CD8-positive, alpha-beta memory T cell (primary cell): ENCODE measurements at regions not wholly inside any gene's neighbourhood (a gene's known extent, or its start where the extent isn't known, plus 50 kb on each side); places are given as distances from the start of the nearest gene placed in this dataset.

ENCODE experiments used
- CTCF ChIA-PET: fragments of 350-600 bp; sonication (Branson Sonifier 250); formaldehyde crosslinking; loops from one replicate; lab custom pipeline; 2021; ENCODE audit warnings: antibody characterized with exemption; lab: Charles Lee
- POLR2A ChIA-PET: fragments of 350-600 bp; sonication (Branson Sonifier 250); formaldehyde crosslinking; loops from one replicate; lab custom pipeline; 2021; ENCODE audit warnings: antibody characterized with exemption; lab: Charles Lee
- DNase-seq, 5 donors: peaks; one replicate each; pipeline versions ENCODE4 v3.0.0 to v3.0.0-alpha.2; 2020 to 2022; ENCODE audit warnings: mixed read lengths in 1 of 5
- H3K27ac ChIP-seq: one replicate; pipeline ENCODE4 v1.7.0; 2013; ENCODE audit warnings: low read depth, mild to moderate bottlenecking, low read length, moderate library complexity
- H3K27me3 ChIP-seq: 2 replicates; pipeline ENCODE4 v1.7.0; 2013; ENCODE audit warnings: low read length, mild to moderate bottlenecking; ENCODE audit not compliant: insufficient read depth, poor library complexity, severe bottlenecking
- H3K36me3 ChIP-seq: 2 replicates; pipeline ENCODE4 v1.7.0; 2013; ENCODE audit warnings: mild to moderate bottlenecking, low read length, moderate library complexity; ENCODE audit not compliant: insufficient read depth
- H3K4me1 ChIP-seq: 2 replicates; pipeline ENCODE4 v1.7.0; 2013; ENCODE audit warnings: mild to moderate bottlenecking, low read length, moderate library complexity; ENCODE audit not compliant: insufficient read depth
- H3K4me3 ChIP-seq: 2 replicates; pipeline ENCODE4 v1.7.0; 2013; ENCODE audit warnings: mild to moderate bottlenecking, low read length
- H3K9me3 ChIP-seq: 2 replicates; pipeline ENCODE4 v1.7.0; 2013; ENCODE audit warnings: mild to moderate bottlenecking, low read length
- H3K27ac Mint-ChIP-seq, 8 donors: one replicate each; pipeline ENCODE4 v1.8.0; 2020 to 2021; ENCODE audit warnings: mixed read lengths in 8 of 8, mild to moderate bottlenecking in 6 of 8, inconsistent platforms in 3 of 8, moderate library complexity in 3 of 8
- H3K27me3 Mint-ChIP-seq, 2 donors: one replicate each; pipeline ENCODE4 v1.8.0; 2020 to 2021; ENCODE audit warnings: mixed read lengths in 2 of 2, mild to moderate bottlenecking in 1 of 2, moderate library complexity in 1 of 2
- H3K36me3 Mint-ChIP-seq, 3 donors: one replicate each; pipeline ENCODE4 v1.8.0; 2020 to 2021; ENCODE audit warnings: mixed read lengths in 3 of 3, inconsistent platforms in 1 of 3, mild to moderate bottlenecking in 1 of 3
- H3K4me1 Mint-ChIP-seq, 3 donors: one replicate each; pipeline ENCODE4 v1.8.0; 2020 to 2021; ENCODE audit warnings: mixed read lengths in 3 of 3, inconsistent platforms in 1 of 3, mild to moderate bottlenecking in 1 of 3
- H3K4me3 Mint-ChIP-seq, 7 donors: one replicate each; pipeline ENCODE4 v1.8.0; 2020 to 2021; ENCODE audit warnings: mixed read lengths in 7 of 7, mild to moderate bottlenecking in 6 of 7, moderate library complexity in 4 of 7, inconsistent platforms in 2 of 7
- H3K9me3 Mint-ChIP-seq, 5 donors: one replicate each; pipeline ENCODE4 v1.8.0; 2020 to 2022; ENCODE audit warnings: mixed read lengths in 5 of 5, mild to moderate bottlenecking in 3 of 5, moderate library complexity in 2 of 5, inconsistent platforms in 1 of 5

DNA sequence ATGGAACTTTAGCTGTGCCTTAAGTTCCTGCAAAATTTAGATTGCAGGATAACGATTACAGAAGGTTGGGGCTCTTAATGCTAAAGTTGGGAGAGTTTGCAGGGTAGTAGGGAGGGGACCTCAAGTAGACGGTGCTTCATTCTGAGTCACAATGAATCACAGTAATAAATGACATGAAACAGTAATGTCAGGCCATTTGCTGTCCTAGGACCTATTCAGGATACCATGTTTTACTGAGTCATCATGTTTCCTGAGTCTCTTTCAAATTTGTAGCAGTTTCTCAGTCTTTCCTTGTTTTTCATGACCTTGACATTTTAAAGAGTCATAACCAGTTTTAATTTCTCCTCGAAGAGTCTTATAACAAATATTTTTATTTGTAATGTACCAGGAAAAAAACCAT lies 406.9 kb upstream of the MAP3K7 start:
- no peaks in the 10 kb centered on the region for H3K4me1 Mint-ChIP-seq
- Histone ChIP-seq H3K27ac (no peak overlapping the region), H3K27me3 (no peaks in the 10 kb centered on the region), H3K9me3 (no peaks in the 10 kb centered on the region), H3K4me3 (no peak overlapping the region), H3K36me3 (no peaks in the 10 kb centered on the region), H3K4me1 (no peaks in the 10 kb centered on the region)
- ChIA-PET CTCF (no interaction called here), POLR2A (no interaction called here)
- H3K27me3 Mint-ChIP-seq: peaks cover 0 to 2% of the 10 kb centered on the region in 2 donors
- DNase-seq: no peak
- H3K4me3 Mint-ChIP-seq: no peak overlapping the region
- peaks cover 0 to 3% (median 0%) of the 10 kb centered on the region in 5 donors for H3K9me3 Mint-ChIP-seq
- no peak overlapping the region for H3K27ac Mint-ChIP-seq
- H3K36me3 Mint-ChIP-seq: no peaks in the 10 kb centered on the region

DNA sequence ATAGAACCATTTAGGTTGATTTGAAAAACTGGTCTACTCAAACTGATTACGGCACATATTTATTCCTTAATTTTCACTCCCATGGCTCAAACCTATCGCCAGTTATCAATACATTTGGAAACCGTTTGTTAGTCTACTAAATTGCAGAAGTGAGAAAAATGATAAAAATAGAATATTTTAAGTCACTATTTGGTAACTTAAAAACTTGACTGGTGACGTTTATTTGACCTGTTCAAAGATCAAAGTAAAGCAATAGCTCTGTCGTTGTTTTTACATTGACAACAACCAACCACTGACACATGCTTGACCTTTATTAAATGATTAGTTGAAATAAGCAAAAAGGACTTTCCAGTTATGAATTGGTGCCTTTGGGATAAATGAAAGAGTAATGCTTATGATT lies 402.9 kb upstream of the MAP3K7 start:
- ChIA-PET CTCF (no interaction called here), POLR2A (no interaction called here)
- no peaks in the 10 kb centered on the region for H3K36me3 Mint-ChIP-seq
- H3K9me3 ChIP-seq: no peaks in the 10 kb centered on the region
- H3K4me3 ChIP-seq: no peak overlapping the region
- no peaks in the 10 kb centered on the region for H3K27me3 Mint-ChIP-seq
- H3K4me1 ChIP-seq: no peaks in the 10 kb centered on the region
- H3K27me3 ChIP-seq: no peaks in the 10 kb centered on the region
- H3K4me3 Mint-ChIP-seq: no peak overlapping the region
- no peak overlapping the region for H3K27ac Mint-ChIP-seq
- no peaks in the 10 kb centered on the region for H3K36me3 ChIP-seq
- DNase-seq: no peak
- no peak overlapping the region for H3K27ac ChIP-seq
- peaks cover 0 to 3% (median 0%) of the 10 kb centered on the region in 5 donors for H3K9me3 Mint-ChIP-seq
- H3K4me1 Mint-ChIP-seq: no peaks in the 10 kb centered on the region

- POLR2A ChIA-PET: no interaction called here
- Histone ChIP-seq H3K27me3 (no peaks in the 10 kb centered on the region), H3K4me3 (no peak overlapping the region), H3K36me3 (no peaks in the 10 kb centered on the region), H3K9me3 (no peaks in the 10 kb centered on the region), H3K4me1 (no peaks in the 10 kb centered on the region), H3K27ac (no peak overlapping the region)
- H3K9me3 Mint-ChIP-seq: no peaks in the 10 kb centered on the region
- H3K27ac Mint-ChIP-seq: no peak overlapping the region
- CTCF ChIA-PET: no interaction called here
- no peak for DNase-seq
- H3K27me3 Mint-ChIP-seq: peaks cover 0 to 5% of the 10 kb centered on the region in 2 donors
- H3K4me1 Mint-ChIP-seq: no peaks in the 10 kb centered on the region
- no peak overlapping the region for H3K4me3 Mint-ChIP-seq
- no peaks in the 10 kb centered on the region for H3K36me3 Mint-ChIP-seq
These were observed 397.2 kb upstream of the MAP3K7 start for GRCh38 chr6:90984066-90984465.

- ChIA-PET POLR2A (no interaction called here), CTCF (no interaction called here)
- Mint-ChIP-seq H3K36me3 (no peaks in the 10 kb centered on the region), H3K27me3 (peaks cover 0 to 5% of the 10 kb centered on the region in 2 donors), H3K9me3 (no peaks in the 10 kb centered on the region), H3K4me3 (no peak overlapping the region), H3K27ac (no peak overlapping the region), H3K4me1 (no peaks in the 10 kb centered on the region)
- Histone ChIP-seq H3K4me1 (no peaks in the 10 kb centered on the region), H3K27me3 (no peaks in the 10 kb centered on the region), H3K27ac (no peak overlapping the region), H3K36me3 (no peaks in the 10 kb centered on the region), H3K9me3 (no peaks in the 10 kb centered on the region), H3K4me3 (no peak overlapping the region)
- no peak for DNase-seq
These were observed 396.6 kb upstream of the MAP3K7 start for GRCh38 chr6:90983462-90983861.

- ChIA-PET POLR2A (no interaction called here), CTCF (no interaction called here)
These were observed 395.7 kb upstream of the MAP3K7 start for GRCh38 chr6:90982581-90982980.

DNA sequence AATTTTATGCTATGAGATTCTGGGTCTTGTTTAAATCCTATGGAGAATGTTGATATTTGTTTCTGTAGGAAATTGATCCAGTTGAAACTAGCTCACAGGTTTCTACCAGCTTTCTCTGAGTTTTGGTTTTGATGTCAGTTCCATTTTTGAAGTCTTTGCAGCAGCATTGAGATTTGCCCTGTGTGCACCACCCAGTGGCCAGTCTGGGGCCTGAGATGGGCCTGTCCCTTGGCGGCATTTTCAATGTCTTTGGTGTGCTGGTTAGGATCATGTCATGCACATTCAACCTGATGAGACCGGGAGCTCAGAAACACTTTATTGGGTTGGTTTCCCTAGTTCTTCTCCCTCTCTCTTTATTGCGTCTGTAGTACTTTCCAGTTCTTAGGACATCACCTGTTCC lies 395.2 kb upstream of the MAP3K7 start:
- Histone ChIP-seq H3K27me3 (no peaks in the 10 kb centered on the region), H3K27ac (no peak overlapping the region), H3K36me3 (no peaks in the 10 kb centered on the region), H3K4me1 (no peaks in the 10 kb centered on the region), H3K4me3 (no peak overlapping the region), H3K9me3 (no peaks in the 10 kb centered on the region)
- DNase-seq: no peak
- Mint-ChIP-seq H3K4me3 (no peak overlapping the region), H3K36me3 (no peaks in the 10 kb centered on the region), H3K4me1 (no peaks in the 10 kb centered on the region), H3K27ac (no peak overlapping the region), H3K9me3 (no peaks in the 10 kb centered on the region), H3K27me3 (peaks cover 0 to 5% of the 10 kb centered on the region in 2 donors)
- ChIA-PET CTCF (no interaction called here), POLR2A (no interaction called here)

More at GRCh38 chr6:90982581-90982980, 395.7 kb upstream of the MAP3K7 start:
- DNase-seq: no peak
- Histone ChIP-seq H3K27me3 (no peaks in the 10 kb centered on the region), H3K4me1 (no peaks in the 10 kb centered on the region), H3K36me3 (no peaks in the 10 kb centered on the region), H3K4me3 (no peak overlapping the region), H3K9me3 (no peaks in the 10 kb centered on the region), H3K27ac (no peak overlapping the region)
- Mint-ChIP-seq H3K36me3 (no peaks in the 10 kb centered on the region), H3K27me3 (peaks cover 0 to 5% of the 10 kb centered on the region in 2 donors), H3K4me3 (no peak overlapping the region), H3K9me3 (no peaks in the 10 kb centered on the region), H3K4me1 (no peaks in the 10 kb centered on the region), H3K27ac (no peak overlapping the region)

GRCh38 chr6:90978046-90978445 lies 391.2 kb upstream of the MAP3K7 start:
- Histone ChIP-seq H3K27me3 (no peaks in the 10 kb centered on the region), H3K4me1 (no peaks in the 10 kb centered on the region), H3K36me3 (no peaks in the 10 kb centered on the region), H3K27ac (no peak overlapping the region), H3K9me3 (no peaks in the 10 kb centered on the region), H3K4me3 (no peak overlapping the region)
- DNase-seq: no peak
- POLR2A ChIA-PET: no interaction called here
- H3K4me1 Mint-ChIP-seq: no peaks in the 10 kb centered on the region
- no peak overlapping the region for H3K27ac Mint-ChIP-seq
- no peaks in the 10 kb centered on the region for H3K27me3 Mint-ChIP-seq
- no peaks in the 10 kb centered on the region for H3K36me3 Mint-ChIP-seq
- peaks cover 0 to 2% (median 0%) of the 10 kb centered on the region in 5 donors for H3K9me3 Mint-ChIP-seq
- CTCF ChIA-PET: no interaction called here
- no peak overlapping the region for H3K4me3 Mint-ChIP-seq

DNA sequence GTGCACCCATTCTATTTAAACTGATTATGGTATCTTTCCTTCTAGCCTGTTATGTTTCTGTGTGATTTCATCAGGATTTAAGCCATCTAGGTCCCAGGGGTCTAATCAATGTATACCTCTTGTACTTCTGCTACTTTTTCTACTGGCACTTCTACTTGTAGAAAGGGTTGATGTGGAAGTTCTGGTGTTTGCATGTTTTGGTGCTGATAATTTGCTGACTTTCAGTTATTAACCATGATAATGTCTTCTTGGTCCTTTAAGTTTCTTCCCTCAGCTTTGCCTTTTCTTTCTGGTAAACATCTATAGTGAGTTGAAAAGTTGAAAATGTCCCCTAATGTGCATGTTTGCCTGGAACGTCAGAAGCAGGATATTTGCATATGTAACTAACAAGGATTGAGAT lies 390.6 kb upstream of the MAP3K7 start:
- CTCF ChIA-PET: no interaction called here

DNA sequence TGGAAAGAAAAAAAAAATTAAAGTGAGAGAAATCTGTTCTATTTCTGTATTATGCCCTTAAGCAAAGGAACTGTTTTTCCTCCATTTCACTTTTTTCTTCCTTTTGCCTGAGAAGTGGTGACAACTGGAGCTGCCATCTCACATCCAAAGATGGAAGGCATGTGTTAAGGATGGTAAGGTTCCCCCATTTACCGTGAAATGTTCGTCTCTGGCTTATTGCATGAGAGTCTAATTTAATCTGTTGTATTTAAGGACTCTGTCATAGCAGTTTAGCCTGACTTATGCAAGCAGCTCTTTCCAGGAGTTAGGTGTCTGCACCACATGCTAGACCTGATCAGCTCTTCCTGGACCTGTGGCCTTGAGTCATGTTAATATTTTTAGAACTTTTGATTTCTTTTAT lies 389.5 kb upstream of the MAP3K7 start:
- H3K36me3 ChIP-seq: no peaks in the 10 kb centered on the region
- ChIA-PET CTCF (no interaction called here), POLR2A (no interaction called here)
- Mint-ChIP-seq H3K9me3 (peaks cover 0 to 2% (median 0%) of the 10 kb centered on the region in 5 donors), H3K4me1 (no peaks in the 10 kb centered on the region), H3K27me3 (no peaks in the 10 kb centered on the region), H3K4me3 (no peak overlapping the region), H3K36me3 (no peaks in the 10 kb centered on the region), H3K27ac (no peak overlapping the region)
- no peaks in the 10 kb centered on the region for H3K4me1 ChIP-seq
- no peak overlapping the region for H3K4me3 ChIP-seq
- no peak for DNase-seq
- no peaks in the 10 kb centered on the region for H3K27me3 ChIP-seq
- no peak overlapping the region for H3K27ac ChIP-seq
- H3K9me3 ChIP-seq: no peaks in the 10 kb centered on the region

More for the DNA sequence above, 390.6 kb upstream of the MAP3K7 start:
- H3K27me3 ChIP-seq: no peaks in the 10 kb centered on the region
- H3K36me3 Mint-ChIP-seq: no peaks in the 10 kb centered on the region
- no peak for DNase-seq
- no peak overlapping the region for H3K27ac Mint-ChIP-seq
- no peak overlapping the region for H3K4me3 Mint-ChIP-seq
- no peaks in the 10 kb centered on the region for H3K9me3 ChIP-seq
- no peak overlapping the region for H3K4me3 ChIP-seq
- peaks cover 0 to 2% (median 0%) of the 10 kb centered on the region in 5 donors for H3K9me3 Mint-ChIP-seq
- POLR2A ChIA-PET: no interaction called here
- no peak overlapping the region for H3K27ac ChIP-seq
- H3K4me1 Mint-ChIP-seq: no peaks in the 10 kb centered on the region
- H3K27me3 Mint-ChIP-seq: no peaks in the 10 kb centered on the region
- H3K36me3 ChIP-seq: no peaks in the 10 kb centered on the region
- no peaks in the 10 kb centered on the region for H3K4me1 ChIP-seq
